Glutamatergic neuron (in vitro differentiated cells): ENCODE measurements at regions not wholly inside any gene's neighbourhood (a gene's known extent, or its start where the extent isn't known, plus 50 kb on each side); places are given as distances from the start of the nearest gene placed in this dataset.
"Not testable (repeated sequence)": the region's sequence is repeated elsewhere in the genome, so short reads cannot be mapped to it uniquely, and the experiment has no call there.

Source experiments
- DNase-seq: peaks from one replicate; pipeline ENCODE4 v3.0.0; 2022
- H3K27ac Mint-ChIP-seq: one replicate; pipeline ENCODE4 v1.8.0; 2020; ENCODE audit warnings: mild to moderate bottlenecking, mixed read lengths, inconsistent platforms; ENCODE audit not compliant: unreplicated experiment
- H3K27me3 Mint-ChIP-seq: one replicate; pipeline ENCODE4 v1.8.0; 2020; ENCODE audit warnings: mild to moderate bottlenecking, moderate library complexity, mixed read lengths, inconsistent platforms; ENCODE audit not compliant: unreplicated experiment
- H3K36me3 Mint-ChIP-seq: one replicate; pipeline ENCODE4 v1.8.0; 2020; ENCODE audit warnings: mild to moderate bottlenecking, mixed read lengths, inconsistent platforms; ENCODE audit not compliant: unreplicated experiment
- H3K4me1 Mint-ChIP-seq: one replicate; pipeline ENCODE4 v1.8.0; 2020; ENCODE audit warnings: mild to moderate bottlenecking, low read depth, mixed read lengths, inconsistent platforms; ENCODE audit not compliant: unreplicated experiment
- H3K4me3 Mint-ChIP-seq: one replicate; pipeline ENCODE4 v1.8.0; 2020; ENCODE audit warnings: mild to moderate bottlenecking, mixed read lengths, inconsistent platforms; ENCODE audit not compliant: unreplicated experiment
- H3K9me3 Mint-ChIP-seq: one replicate; pipeline ENCODE4 v1.8.0; 2020; ENCODE audit warnings: mild to moderate bottlenecking, moderate library complexity, mixed read lengths, inconsistent platforms; ENCODE audit not compliant: unreplicated experiment
- CTCF ChIP-seq: fragments of 200-600 bp; sonication (generic); IDR thresholded peaks from one replicate; pipeline ENCODE4 v1.5.0; 2021; ENCODE audit not compliant: partially characterized antibody, unreplicated experiment

GRCh38 chr4:126182786-126183185 lies 868.0 kb downstream of the FAT4 start:
- Mint-ChIP-seq H3K27ac (no peak overlapping the region), H3K4me1 (no peaks in the 10 kb centered on the region), H3K36me3 (no peaks in the 10 kb centered on the region), H3K4me3 (no peak overlapping the region), H3K27me3 (no peaks in the 10 kb centered on the region), H3K9me3 (no peaks in the 10 kb centered on the region)
- no peak for DNase-seq
- no peak for TF ChIP-seq CTCF

- no peak overlapping the region for H3K27ac Mint-ChIP-seq
- H3K36me3 Mint-ChIP-seq: no peaks in the 10 kb centered on the region
- H3K4me1 Mint-ChIP-seq: no peaks in the 10 kb centered on the region
- no peaks in the 10 kb centered on the region for H3K9me3 Mint-ChIP-seq
- no peaks in the 10 kb centered on the region for H3K27me3 Mint-ChIP-seq
- no peak for DNase-seq
- TF ChIP-seq CTCF: no peak
- H3K4me3 Mint-ChIP-seq: no peak overlapping the region
Measured at GRCh38 chr4:126183206-126183605, 868.5 kb downstream of the FAT4 start.

- no peak for TF ChIP-seq CTCF
- no peak for DNase-seq
- Mint-ChIP-seq H3K4me3 (no peak overlapping the region), H3K27ac (no peak overlapping the region), H3K4me1 (no peaks in the 10 kb centered on the region), H3K27me3 (no peaks in the 10 kb centered on the region), H3K36me3 (no peaks in the 10 kb centered on the region), H3K9me3 (no peaks in the 10 kb centered on the region)
Measured at GRCh38 chr4:126191536-126191935, 876.8 kb downstream of the FAT4 start.

GRCh38 chr4:126192506-126192905 lies 877.8 kb downstream of the FAT4 start:
- H3K4me3 Mint-ChIP-seq: no peak overlapping the region
- H3K9me3 Mint-ChIP-seq: no peaks in the 10 kb centered on the region
- TF ChIP-seq CTCF: no peak
- H3K27me3 Mint-ChIP-seq: no peaks in the 10 kb centered on the region
- H3K36me3 Mint-ChIP-seq: no peaks in the 10 kb centered on the region
- no peak for DNase-seq
- no peaks in the 10 kb centered on the region for H3K4me1 Mint-ChIP-seq
- H3K27ac Mint-ChIP-seq: no peak overlapping the region

GRCh38 chr4:126201251-126202138 lies 886.7 kb downstream of the FAT4 start:
- not testable (repeated sequence) for H3K36me3 Mint-ChIP-seq, H3K4me3 Mint-ChIP-seq, H3K27ac Mint-ChIP-seq, H3K27me3 Mint-ChIP-seq, DNase-seq, H3K9me3 Mint-ChIP-seq, H3K4me1 Mint-ChIP-seq
